Brain microvascular endothelial cell (primary cell): ENCODE measurements at regions not wholly inside any gene's neighbourhood (a gene's known extent, or its start where the extent isn't known, plus 50 kb on each side); places are given as distances from the start of the nearest gene placed in this dataset.

Experiments
- DNase-seq: peaks from one replicate; pipeline ENCODE4 v3.0.0-alpha.2; 2020
- H3K27ac ChIP-seq: fragments of 250-450 bp; sonication (Bioruptor Pico); 2 replicates; pipeline ENCODE4 v1.5.1; 2020; ENCODE audit warnings: mild to moderate bottlenecking, moderate library complexity
- H3K27me3 ChIP-seq: fragments of 250-450 bp; sonication (Bioruptor Pico); replicated peaks from 2 replicates; pipeline ENCODE4 v1.5.1; 2020; ENCODE audit warnings: mild to moderate bottlenecking
- H3K36me3 ChIP-seq: fragments of 250-450 bp; sonication (Bioruptor Pico); replicated peaks from 2 replicates; pipeline ENCODE4 v1.5.1; 2020; ENCODE audit warnings: mild to moderate bottlenecking
- H3K4me3 ChIP-seq: 2 replicates; pipeline ENCODE4 v1.5.1; 2011; ENCODE audit warnings: low read depth, mild to moderate bottlenecking, control low read depth, low read length, moderate library complexity
- CTCF ChIP-seq: IDR thresholded peaks from 2 replicates; pipeline ENCODE4 v1.5.1; 2011; ENCODE audit warnings: low read depth, mild to moderate bottlenecking, moderate library complexity, low read length, control low read depth, inconsistent platforms; ENCODE audit errors: missing control alignments
- in situ Hi-C: cut with HindIII; loops from 2 replicates; pipeline ENCODE4 v1.10.0; 2017; ENCODE audit warnings: low sequenced_read_pairs, low pct_ligation_motif_present

DNA sequence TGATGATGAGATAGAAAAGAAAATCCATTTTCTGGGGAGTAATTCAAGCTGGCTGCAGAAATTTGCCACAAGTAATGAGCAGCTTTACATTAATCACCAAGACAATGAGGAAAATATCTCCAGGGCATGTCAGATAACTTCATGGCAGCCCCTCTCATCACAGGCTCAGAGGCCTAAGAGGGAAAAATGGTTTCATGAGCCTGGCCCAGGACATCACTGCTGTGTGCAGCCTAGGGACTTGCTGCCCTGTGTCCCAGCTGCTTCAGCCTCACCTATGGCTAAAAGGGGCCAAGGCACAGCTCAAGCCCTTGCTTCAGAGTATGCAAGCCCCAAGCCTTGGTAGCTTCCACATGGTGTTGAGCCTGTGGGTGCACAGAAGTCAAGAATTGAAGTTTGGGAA, 161.7 kb downstream of the OPA1 start:
- Histone ChIP-seq H3K27me3 (no peaks in the 10 kb centered on the region), H3K27ac (no peak overlapping the region), H3K36me3 (no peaks in the 10 kb centered on the region), H3K4me3 (no peak overlapping the region)
- no peak for TF ChIP-seq CTCF
- DNase-seq = no peak
- in situ Hi-C loops = loop anchor here (25.0 kb wide), 1 partner anchor 558 kb away; no protein-coding TSS in a partner anchor

DNA sequence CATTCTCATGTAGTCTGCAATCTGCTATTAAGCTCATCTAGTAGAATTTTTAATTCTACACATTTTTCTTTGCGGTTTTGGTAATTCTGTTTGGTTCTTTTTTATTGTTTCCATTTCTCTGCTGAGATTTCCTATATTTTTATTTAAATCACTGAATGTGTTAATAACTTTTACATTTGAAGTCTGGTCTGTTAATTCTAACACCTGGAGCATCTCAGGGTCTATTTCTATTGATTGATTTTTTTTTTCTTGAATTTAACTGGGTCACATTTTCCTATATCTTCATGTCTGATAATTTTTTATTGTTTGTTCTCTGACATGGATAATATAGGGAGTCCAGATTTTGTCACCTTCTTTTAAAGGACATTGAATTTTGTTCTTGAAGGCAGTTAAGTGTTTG, 163.5 kb downstream of the OPA1 start:
- in situ Hi-C loops = loop anchor here (25.0 kb wide), 1 partner anchor 556 kb away; no protein-coding TSS in a partner anchor
- DNase-seq = no peak

GRCh38 chr3:193757457-193757856, 164.4 kb downstream of the OPA1 start:
- no peak overlapping the region for H3K4me3 ChIP-seq
- no peaks in the 10 kb centered on the region for H3K27me3 ChIP-seq
- H3K36me3 ChIP-seq = no peaks in the 10 kb centered on the region
- no peak for DNase-seq
- no peak overlapping the region for H3K27ac ChIP-seq
- in situ Hi-C loops = loop anchor here (25.0 kb wide), 1 partner anchor 555 kb away; no protein-coding TSS in a partner anchor
- no peak for TF ChIP-seq CTCF

More for the DNA sequence above, 163.5 kb downstream of the OPA1 start:
- Histone ChIP-seq H3K36me3 (no peaks in the 10 kb centered on the region), H3K4me3 (no peak overlapping the region), H3K27me3 (no peaks in the 10 kb centered on the region), H3K27ac (no peak overlapping the region)
- TF ChIP-seq CTCF = no peak

DNA sequence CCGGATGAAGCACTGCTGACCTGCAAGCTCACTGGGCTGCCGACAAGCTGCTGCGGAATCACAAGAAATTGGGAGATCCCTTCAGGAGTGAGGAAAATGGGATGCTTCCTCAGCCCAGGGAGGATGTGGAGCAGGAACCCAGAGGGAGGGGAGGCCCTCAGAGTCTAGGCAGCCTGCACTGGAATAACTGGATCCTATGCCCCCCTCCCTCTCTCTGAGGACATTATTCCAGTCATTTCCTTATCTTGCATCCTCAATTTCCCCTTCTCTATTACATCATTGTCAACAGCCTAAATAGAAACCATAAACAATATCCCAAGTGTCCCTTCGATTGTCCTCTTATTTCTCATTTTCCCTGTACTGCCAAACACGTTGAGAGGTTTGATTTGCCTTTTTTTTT, 169.0 kb downstream of the OPA1 start:
- Histone ChIP-seq H3K27ac (no peak overlapping the region), H3K4me3 (no peak overlapping the region), H3K27me3 (peaks cover 4% of the 10 kb centered on the region), H3K36me3 (no peaks in the 10 kb centered on the region)
- DNase-seq = no peak
- no peak for TF ChIP-seq CTCF
- in situ Hi-C loops = loop anchor here (25.0 kb wide), 1 partner anchor 550 kb away; no protein-coding TSS in a partner anchor

DNA sequence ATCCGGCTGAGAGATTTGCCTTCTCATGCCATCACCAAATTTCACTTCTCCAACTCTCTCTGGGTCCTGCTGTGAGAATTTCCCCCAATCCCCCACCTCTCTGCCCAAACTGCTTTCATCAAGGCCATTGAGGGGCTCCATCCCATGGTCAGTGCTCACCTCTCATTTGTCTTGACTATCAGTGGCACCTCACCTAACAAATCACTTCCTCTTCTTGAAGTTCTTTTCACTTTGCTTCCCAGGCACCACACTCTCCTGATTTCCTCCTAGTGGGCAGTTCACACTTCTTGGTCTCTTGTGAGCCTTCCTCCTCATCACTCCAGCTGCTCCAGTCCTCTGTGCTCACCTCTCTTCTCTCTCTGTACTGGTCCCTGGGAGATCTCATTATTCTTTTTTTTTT, 169.6 kb downstream of the OPA1 start:
- in situ Hi-C loops = loop anchor here (25.0 kb wide), 1 partner anchor 550 kb away; no protein-coding TSS in a partner anchor
- Histone ChIP-seq H3K27me3 (peaks cover 4% of the 10 kb centered on the region), H3K4me3 (no peak overlapping the region), H3K36me3 (no peaks in the 10 kb centered on the region), H3K27ac (no peak overlapping the region)
- TF ChIP-seq CTCF = no peak
- DNase-seq = no peak

DNA sequence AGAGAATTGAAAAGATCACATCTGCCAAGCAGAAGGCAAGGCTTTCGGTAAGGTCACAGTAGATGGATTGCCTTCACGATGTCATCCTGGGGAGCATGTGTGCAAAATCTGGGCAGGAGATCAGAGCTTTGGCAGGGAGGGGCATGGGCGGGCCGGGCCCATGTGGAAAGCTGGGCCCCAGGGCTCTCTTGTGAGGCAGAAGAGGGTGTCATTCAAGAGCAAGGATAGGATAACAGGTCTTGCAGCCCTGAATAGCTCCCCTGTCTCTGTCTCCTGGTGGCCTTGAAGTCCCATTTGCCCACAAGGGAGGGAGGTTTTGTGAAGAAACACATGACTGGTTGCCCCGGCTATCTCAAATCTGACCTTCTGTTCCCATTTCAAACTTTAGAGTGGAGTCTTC, 172.0 kb downstream of the OPA1 start:
- no peak for DNase-seq
- peaks cover 4% of the 10 kb centered on the region for H3K27me3 ChIP-seq
- no peak overlapping the region for H3K4me3 ChIP-seq
- TF ChIP-seq CTCF = no peak
- in situ Hi-C loops = loop anchor here (25.0 kb wide), 1 partner anchor 547 kb away; no protein-coding TSS in a partner anchor
- no peak overlapping the region for H3K27ac ChIP-seq
- H3K36me3 ChIP-seq = no peaks in the 10 kb centered on the region
